ENCODE measurements at regions not wholly inside any gene's neighbourhood (a gene's known extent, or its start where the extent isn't known, plus 50 kb on each side); places are given as distances from the start of the nearest gene placed in this dataset.

GRCh38 chr1:190599670-190600069, 122.0 kb upstream of the BRINP3 start:
- TF ChIP-seq CTCF (IDR thresholded peaks at IDR 0.05) (no peak), POLR2AphosphoS5 (IDR thresholded peaks at IDR 0.05; ENCODE audit: insufficient read depth in 1 of 2, low read depth in 1 of 2) (no peak)

All from vagina (tissue), 2 donors.